ENCODE measurements at regions not wholly inside any gene's neighbourhood (a gene's known extent, or its start where the extent isn't known, plus 50 kb on each side); places are given as distances from the start of the nearest gene placed in this dataset.
"Not testable (repeated sequence)": the region's sequence is repeated elsewhere in the genome, so short reads cannot be mapped to it uniquely, and the experiment has no call there.

GRCh38 chr15:87722941-87723691, 533.4 kb downstream of the NTRK3 start:
- DNase-seq = no peak

DNA sequence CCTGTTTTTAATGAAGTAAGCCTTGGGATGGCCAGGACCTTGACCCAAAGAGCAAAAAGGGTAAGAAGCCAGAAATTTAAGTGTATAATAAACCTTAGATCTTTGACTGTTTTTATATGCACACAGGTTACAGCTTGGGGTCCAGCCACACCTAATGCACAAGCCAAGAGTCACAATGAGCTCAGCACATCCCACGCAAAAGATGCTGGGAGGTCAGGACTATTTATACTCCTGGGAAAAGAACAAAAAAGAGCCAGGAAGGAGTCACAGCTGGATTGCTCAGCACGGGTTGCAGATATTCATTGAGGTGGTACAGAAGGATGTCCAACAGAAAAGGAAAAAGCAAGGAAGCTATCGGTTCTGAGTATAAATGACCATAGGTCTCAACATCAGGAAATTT, 536.3 kb downstream of the NTRK3 start:
- no peak for DNase-seq

DNA sequence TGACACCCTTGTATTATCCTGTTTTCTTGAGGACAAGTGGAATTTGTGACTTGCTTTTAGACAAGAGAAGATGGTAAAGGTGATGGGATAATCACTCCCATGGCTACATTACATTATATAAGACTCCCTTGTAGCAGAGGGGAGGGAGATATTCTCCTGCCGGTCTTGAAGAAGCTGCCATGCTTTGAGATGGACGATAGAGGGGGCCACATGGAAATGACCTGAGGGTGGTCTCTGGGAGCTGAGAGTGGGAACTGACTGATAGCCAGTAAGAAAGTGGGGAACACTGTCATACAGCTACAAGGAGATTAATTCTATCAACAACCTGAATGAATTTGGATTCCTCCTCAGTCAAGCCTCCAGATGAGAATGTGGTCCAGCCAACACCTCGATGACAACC, 540.1 kb downstream of the NTRK3 start:
- no peak for DNase-seq

DNA sequence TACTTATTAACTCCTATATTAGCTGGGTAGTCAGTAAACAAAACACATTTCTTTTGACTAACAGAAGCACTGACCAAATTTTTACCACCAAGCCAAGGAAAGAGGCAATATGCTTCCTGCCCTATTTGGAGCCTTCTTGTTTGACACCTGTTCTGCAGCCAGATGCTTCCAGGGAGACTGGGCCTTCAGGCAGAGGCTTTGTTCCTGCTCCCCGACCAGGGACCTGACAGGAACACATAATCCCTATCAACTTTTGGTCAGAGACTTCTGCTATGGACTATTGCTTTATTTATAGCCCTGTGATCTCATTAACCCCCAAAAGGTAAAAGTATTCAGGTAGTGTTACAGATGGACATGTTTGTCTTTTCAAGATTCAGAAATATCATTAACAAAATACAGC, 541.3 kb downstream of the NTRK3 start:
- DNase-seq = no peak

GRCh38 chr15:87713475-87713879, 543.1 kb downstream of the NTRK3 start:
- DNase-seq = no peak

DNA sequence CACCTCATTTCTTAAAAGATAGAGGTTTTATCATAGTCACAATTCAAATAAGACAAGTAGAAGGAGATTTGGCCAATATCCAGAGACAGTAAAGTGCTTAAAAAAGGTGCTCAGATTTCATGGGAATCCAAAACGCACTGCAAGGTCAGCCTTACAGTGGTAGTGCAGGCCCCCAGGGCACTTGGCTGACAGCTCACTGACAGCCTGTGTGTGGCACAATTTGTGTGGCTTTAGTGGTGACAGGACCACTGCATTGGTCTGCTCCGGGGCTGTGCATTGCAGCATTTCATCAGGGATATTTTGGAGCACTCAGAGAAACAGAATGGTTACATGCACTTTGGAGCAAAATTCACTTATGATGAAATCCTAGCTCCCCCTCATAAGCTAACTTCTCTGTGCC, 544.3 kb downstream of the NTRK3 start:
- no peak for DNase-seq

DNA sequence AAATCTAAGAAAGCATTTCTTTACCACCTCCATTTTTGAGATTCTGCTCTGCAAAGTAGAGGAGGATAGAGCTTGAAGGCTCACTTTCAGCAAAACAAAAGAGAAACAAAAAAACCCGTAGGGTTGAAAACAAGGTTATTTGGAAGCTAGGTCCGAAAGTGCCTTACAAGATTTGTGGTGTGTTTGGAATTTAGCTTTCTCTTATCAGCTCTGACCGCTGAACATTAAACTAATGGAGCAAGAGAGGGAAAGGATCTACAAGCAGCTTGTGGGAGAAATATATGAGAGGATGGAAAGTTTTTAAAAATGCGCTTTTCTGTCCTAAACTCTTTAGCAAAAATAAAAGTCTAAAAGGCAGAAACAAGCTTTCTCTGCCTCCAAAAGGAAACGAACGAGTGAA, 545.5 kb downstream of the NTRK3 start:
- no peak for DNase-seq

DNA sequence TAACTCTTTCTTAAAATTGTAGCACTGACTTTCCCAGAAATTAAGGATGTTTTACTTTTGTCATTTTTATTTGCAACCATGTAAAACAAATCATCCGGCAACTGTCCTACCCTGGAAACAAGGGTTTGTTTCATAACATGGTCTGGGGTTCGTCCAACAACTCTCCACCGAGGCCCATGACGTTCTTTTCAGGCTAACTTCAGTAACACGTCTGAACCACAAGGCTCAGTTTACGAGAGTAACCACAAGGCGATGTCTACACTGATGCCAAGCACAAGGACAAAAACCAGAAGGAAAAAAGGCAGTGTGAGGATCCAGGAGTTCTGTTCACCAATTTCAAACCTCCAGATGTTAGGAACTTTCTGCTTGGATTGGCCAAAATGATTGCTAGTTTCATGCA, 546.1 kb downstream of the NTRK3 start:
- DNase-seq = no peak

GRCh38 chr15:87707566-87708130, 548.9 kb downstream of the NTRK3 start:
- no peak for DNase-seq

- no peak for DNase-seq
Observed at GRCh38 chr15:87707071-87707470, 549.5 kb downstream of the NTRK3 start.

DNA sequence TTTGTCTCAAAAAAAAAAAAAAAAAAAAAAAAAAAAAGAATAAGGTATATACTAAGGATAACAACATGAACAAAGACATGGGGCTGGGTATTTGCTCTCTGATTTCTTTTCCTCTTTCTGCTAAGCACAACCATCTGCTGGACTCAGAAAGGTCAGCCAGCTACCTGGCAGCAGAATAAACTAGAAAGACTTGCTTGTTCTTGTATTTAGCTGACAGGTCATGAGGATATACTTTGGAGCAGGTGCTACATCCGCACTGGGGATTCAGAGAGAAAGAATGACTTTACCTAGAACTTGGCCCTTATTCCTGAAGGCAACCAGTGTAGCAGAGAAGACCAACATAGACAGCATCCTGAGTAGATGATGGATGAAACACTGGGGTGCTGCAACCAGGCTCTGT, 550.5 kb downstream of the NTRK3 start:
- DNase-seq = no peak

GRCh38 chr15:87704276-87704675, 552.3 kb downstream of the NTRK3 start:
- no peak for DNase-seq

- no peak for DNase-seq
Observed at GRCh38 chr15:87703327-87704111, 553.0 kb downstream of the NTRK3 start.

DNA sequence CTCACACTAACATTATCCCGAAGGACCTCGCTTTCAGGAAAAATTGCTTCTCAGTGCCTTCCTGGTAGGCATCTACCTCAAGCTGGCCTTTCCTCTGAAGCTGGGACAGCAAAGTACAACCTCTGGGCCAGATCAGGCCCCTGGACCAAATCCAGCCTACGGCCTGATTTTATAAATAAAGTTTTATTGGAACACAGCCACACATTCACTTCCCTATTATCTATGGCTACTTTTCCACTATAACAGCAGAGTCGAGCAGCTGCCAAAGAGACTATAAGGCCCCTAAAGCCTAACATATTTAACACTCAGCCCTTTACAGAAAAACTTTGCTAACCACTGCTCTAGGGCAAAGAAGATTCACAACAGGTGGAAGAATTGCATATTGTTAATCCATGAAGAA, 554.3 kb downstream of the NTRK3 start:
- DNase-seq = no peak

DNA sequence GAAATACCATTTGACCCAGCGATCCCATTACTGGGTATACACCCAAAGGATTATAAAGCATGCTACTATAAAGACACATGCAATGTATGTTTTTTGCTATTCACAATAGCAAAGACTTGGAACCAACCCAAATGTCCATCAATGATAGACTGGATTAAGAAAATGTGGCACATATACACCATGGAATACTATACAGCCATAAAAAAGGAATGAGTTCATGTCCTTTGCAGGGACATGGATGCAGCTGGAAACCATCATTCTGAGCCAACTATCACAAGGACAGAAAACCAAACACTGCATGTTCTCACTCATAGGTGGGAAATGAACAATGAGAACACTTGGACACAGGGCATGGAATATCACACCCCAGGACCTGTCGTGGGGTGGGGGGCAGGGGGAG, 558.1 kb downstream of the NTRK3 start:
- DNase-seq = not testable (repeated sequence)

- no peak for DNase-seq
Observed at GRCh38 chr15:87689716-87690115, 566.8 kb downstream of the NTRK3 start.

GRCh38 chr15:87687523-87687870, 569.0 kb downstream of the NTRK3 start:
- DNase-seq = no peak

GRCh38 chr15:87686841-87687522, 569.6 kb downstream of the NTRK3 start:
- DNase-seq = no peak

DNA sequence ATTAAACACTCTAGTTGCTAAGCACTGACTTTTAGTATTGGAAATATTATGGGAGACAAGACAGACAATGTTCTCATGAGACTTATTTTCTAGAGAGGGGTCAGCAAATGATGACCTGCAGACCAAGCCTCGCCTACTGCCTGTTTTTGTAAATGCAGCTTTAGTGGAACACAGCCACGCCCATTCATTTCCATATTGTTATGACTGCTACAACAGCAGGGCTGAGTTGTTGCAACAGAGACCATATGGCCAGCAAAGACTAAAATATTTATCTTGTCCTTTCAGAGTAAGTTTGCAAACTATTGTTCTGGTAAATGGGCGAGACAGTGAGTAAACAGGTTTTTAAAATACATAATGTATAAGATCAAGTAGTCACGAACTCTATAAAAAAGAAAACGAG, 570.2 kb downstream of the NTRK3 start:
- no peak for DNase-seq

DNA sequence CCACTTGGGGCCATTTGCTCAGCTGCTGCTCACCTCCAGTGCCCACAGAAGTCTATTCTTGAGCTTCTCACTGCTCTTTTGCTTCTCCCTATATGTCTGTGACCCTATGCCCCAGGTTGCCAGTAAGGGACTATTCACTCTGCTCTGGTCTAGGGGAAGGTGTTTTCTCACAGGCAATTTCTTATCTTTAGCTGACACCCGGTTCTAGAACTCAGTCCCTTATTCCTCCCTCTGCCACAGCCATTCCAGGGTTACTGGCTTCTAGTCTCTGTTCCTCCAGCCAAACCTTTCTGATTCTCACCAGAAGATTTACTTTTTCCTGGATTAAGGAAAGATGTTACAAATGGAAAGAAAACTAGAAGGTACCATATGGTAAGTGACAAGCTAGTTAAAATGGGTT, 574.0 kb downstream of the NTRK3 start:
- no peak for DNase-seq

DNA sequence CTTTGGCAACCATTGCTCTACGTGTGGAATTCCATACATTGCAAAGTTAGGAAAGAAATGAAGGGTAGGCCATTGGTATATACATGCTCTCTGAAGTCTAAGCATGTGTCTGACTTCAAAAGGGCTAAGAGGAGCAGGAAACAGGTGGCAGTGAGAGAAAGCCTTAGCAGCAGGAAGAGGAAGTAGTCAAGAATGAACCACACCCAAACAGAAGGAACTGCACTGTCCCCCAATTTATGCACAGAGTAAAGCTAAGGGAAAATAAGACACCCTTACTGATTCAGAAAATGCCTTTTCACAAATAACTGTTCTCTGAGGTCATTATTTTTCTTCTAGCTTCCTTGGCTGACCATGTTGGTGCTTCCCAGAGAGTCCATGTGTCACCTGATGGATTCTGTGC, 575.4 kb downstream of the NTRK3 start:
- DNase-seq = no peak

- no peak for DNase-seq
Observed at GRCh38 chr15:87680208-87680607, 576.3 kb downstream of the NTRK3 start.

GRCh38 chr15:87675271-87675670, 581.3 kb downstream of the NTRK3 start:
- no peak for DNase-seq

Data from DMS53 (cell line).